ENCODE measurements at regions not wholly inside any gene's neighbourhood (a gene's known extent, or its start where the extent isn't known, plus 50 kb on each side); places are given as distances from the start of the nearest gene placed in this dataset.

- H3K36me3 ChIP-seq (ENCODE audit: low read depth): no peaks in the 10 kb centered on the region
- no peak for DNase-seq (ENCODE audit: low spot score)
These were observed 53.1 kb upstream of the RC3H1 start for GRCh38 chr1:174075245-174075692.

DNA sequence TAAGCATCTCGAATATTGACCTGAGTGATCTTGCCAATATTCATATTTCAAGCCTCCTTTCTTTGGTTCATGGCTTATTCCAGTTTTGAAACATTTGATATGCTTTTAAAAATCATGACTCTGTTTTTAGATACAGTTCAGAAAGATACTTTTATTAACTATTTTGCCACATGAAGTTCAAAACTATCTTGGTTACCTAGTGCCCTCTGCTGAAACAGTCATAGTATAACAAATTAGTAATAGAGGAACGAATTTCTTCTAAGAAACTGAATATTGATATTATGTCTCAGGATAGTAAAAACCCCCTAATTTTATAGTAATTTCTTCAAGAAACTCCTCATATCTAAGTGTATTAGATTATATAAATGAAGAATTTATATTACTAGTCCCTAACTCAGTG, 52.6 kb upstream of the RC3H1 start:
- no peak overlapping the region for H3K4me3 ChIP-seq (ENCODE audit: severe bottlenecking)
- no peak overlapping the region for H3K27ac ChIP-seq (ENCODE audit: poor library complexity, severe bottlenecking)
- no peaks in the 10 kb centered on the region for H3K9me3 ChIP-seq (ENCODE audit: severe bottlenecking)
- no peak for ATAC-seq (ENCODE audit: low read depth)
- H3K4me1 ChIP-seq (ENCODE audit: insufficient read depth, poor library complexity, severe bottlenecking): no peaks in the 10 kb centered on the region
- TF ChIP-seq CTCF (IDR thresholded peaks at IDR 0.05; ENCODE audit: poor library complexity, severe bottlenecking): peak; percentile 66
- no peak for DNase-seq (ENCODE audit: low spot score)
- H3K36me3 ChIP-seq (ENCODE audit: low read depth): no peaks in the 10 kb centered on the region
- no peaks in the 10 kb centered on the region for H3K27me3 ChIP-seq (ENCODE audit: insufficient read depth, poor library complexity, severe bottlenecking)

More at GRCh38 chr1:174075245-174075692, 53.1 kb upstream of the RC3H1 start:
- H3K9me3 ChIP-seq (ENCODE audit: severe bottlenecking): no peaks in the 10 kb centered on the region
- no peaks in the 10 kb centered on the region for H3K27me3 ChIP-seq (ENCODE audit: insufficient read depth, poor library complexity, severe bottlenecking)
- no peaks in the 10 kb centered on the region for H3K4me1 ChIP-seq (ENCODE audit: insufficient read depth, poor library complexity, severe bottlenecking)
- TF ChIP-seq CTCF (IDR thresholded peaks at IDR 0.05; ENCODE audit: poor library complexity, severe bottlenecking): no peak
- ATAC-seq (ENCODE audit: low read depth): no peak
- H3K27ac ChIP-seq (ENCODE audit: poor library complexity, severe bottlenecking): no peak overlapping the region
- H3K4me3 ChIP-seq (ENCODE audit: severe bottlenecking): no peak overlapping the region

GRCh38 chr1:174072581-174072980, 50.4 kb upstream of the RC3H1 start:
- Histone ChIP-seq H3K27me3 (ENCODE audit: insufficient read depth, poor library complexity, severe bottlenecking) (no peaks in the 10 kb centered on the region), H3K27ac (ENCODE audit: poor library complexity, severe bottlenecking) (no peak overlapping the region), H3K4me3 (ENCODE audit: severe bottlenecking) (no peak overlapping the region), H3K36me3 (ENCODE audit: low read depth) (no peaks in the 10 kb centered on the region), H3K9me3 (ENCODE audit: severe bottlenecking) (no peaks in the 10 kb centered on the region), H3K4me1 (ENCODE audit: insufficient read depth, poor library complexity, severe bottlenecking) (no peaks in the 10 kb centered on the region)
- no peak for ATAC-seq (ENCODE audit: low read depth)
- TF ChIP-seq CTCF (IDR thresholded peaks at IDR 0.05; ENCODE audit: poor library complexity, severe bottlenecking): no peak
- DNase-seq (ENCODE audit: low spot score): no peak
